Thyroid gland (tissue), 4 donors: ENCODE measurements at regions not wholly inside any gene's neighbourhood (a gene's known extent, or its start where the extent isn't known, plus 50 kb on each side); places are given as distances from the start of the nearest gene placed in this dataset.

Experiments
- DNase-seq, 2 donors: peaks; one replicate each; pipeline ENCODE4 v3.0.0-alpha.2; 2019
- H3K27ac ChIP-seq, 3 donors: fragments of 200-600 bp; sonication (generic); 1 replicate in 2 of 3; 2 replicates in 1 of 3; pipeline ENCODE4 v1.5.1; 2016 to 2019; ENCODE audit warnings: mild to moderate bottlenecking in 1 of 3, moderate library complexity in 1 of 3
- H3K27me3 ChIP-seq: fragments of 200-600 bp; sonication (generic); one replicate; pipeline ENCODE4 v1.5.1; 2019
- H3K36me3 ChIP-seq, 2 donors: fragments of 200-600 bp; sonication (generic); one replicate each; pipeline ENCODE4 v1.5.1; 2016 to 2019
- H3K4me1 ChIP-seq, 2 donors: fragments of 200-600 bp; sonication (generic); one replicate each; pipeline ENCODE4 v1.5.1; 2017 to 2019
- H3K4me3 ChIP-seq, 3 donors: fragments of 200-600 bp; sonication (generic); replicated peaks in 1 of 3; 1 replicate in 2 of 3; 2 replicates in 1 of 3; pipeline ENCODE4 v1.5.1; 2016; ENCODE audit warnings: mild to moderate bottlenecking in 1 of 3
- H3K9me3 ChIP-seq: fragments of 200-600 bp; sonication (generic); one replicate; pipeline ENCODE4 v1.5.1; 2017
- CTCF ChIP-seq, 6 experiments: fragments of 200-600 bp in 3 of 6; fragments of 450-650 bp in 3 of 6; sonication (generic) in 3 of 6; IDR thresholded peaks; one replicate each; pipeline ENCODE4 v1.5.1; 2016 to 2019; ENCODE audit warnings: antibody characterized with exemption in 6 of 6, mild to moderate bottlenecking in 2 of 6, inconsistent platforms in 1 of 6, moderate library complexity in 1 of 6
- POLR2A ChIP-seq, 2 donors: fragments of 450-650 bp; IDR thresholded peaks; one replicate each; pipeline ENCODE4 v1.6.1; 2017; ENCODE audit warnings: antibody characterized with exemption in 2 of 2, mild to moderate bottlenecking in 2 of 2, moderate library complexity in 1 of 2
- WGBS, 2 donors: methylation state at CpG; one replicate each; pipeline ENCODE4 v1.1.5; 2017; 5-methylcytosine and 5-hydroxymethylcytosine counted together
- intact Hi-C: fragments of 100-400 bp; cut with DNase I; formaldehyde crosslinking; loops from one replicate; pipeline ENCODE4 v1.15.1; 2023

DNA sequence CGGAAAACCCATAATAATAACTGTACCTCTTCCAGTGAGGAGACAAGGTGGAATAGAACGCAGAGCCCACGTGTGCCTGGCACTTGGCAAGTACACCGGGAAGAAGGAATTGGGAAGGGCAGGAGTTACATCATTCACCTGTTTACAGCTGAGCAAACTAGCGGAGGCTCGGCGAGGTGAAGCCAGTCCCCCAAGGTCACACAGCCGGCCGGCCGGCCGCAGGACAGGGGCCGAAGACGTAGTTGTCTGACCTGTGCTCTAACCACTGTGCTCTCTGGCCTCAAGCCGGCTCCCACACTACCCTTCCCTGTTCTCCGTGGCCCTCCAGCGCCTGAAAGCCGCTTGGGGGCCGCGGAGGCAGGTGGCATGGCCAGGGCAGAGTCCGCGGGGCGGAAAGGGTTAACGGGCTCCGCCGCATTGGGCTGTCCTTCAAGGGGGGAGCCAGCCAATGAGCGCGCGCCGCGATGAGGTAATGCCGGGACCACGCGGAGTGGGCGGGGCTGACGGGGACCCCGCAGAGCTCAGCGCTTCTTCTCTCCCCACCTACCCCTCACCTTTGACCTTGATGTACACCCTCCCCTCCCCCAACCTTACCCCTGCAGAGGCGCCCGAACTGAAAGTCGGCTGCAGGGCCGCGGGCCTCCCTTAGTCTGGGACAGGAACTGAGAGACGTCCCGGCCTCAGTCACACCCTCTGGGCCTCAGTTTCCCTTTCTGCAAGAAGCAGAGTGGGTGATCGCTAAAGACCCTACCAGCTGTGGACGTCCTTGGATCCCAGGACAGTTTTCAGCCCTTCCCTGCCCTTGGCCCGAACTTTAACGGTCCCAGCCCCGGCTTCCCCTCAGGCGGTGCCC is 125.1 kb downstream of the C9orf50 start:
- WGBS, 2 donors = 11 to 15% methylated on average over 18 to 21 of the region's 50 CpGs
- Histone ChIP-seq H3K4me3 (peak overlapping the region; percentile 4 to 43 (median 37)), H3K9me3 (no peaks in the 10 kb centered on the region), H3K27me3 (no peaks in the 10 kb centered on the region), H3K36me3 (no peaks in the 10 kb centered on the region), H3K4me1 (peaks cover 53 to 82% of the 10 kb centered on the region in 2 donors), H3K27ac (peak overlapping the region; percentile 90 to 100 (median 97))
- peak; percentile 91 to 93 for DNase-seq
- TF ChIP-seq POLR2A (IDR thresholded peaks at IDR 0.05) = peak; percentile 22 to 69
- no peak for TF ChIP-seq CTCF (IDR thresholded peaks at IDR 0.05)
- intact Hi-C loops = no loop called here

DNA sequence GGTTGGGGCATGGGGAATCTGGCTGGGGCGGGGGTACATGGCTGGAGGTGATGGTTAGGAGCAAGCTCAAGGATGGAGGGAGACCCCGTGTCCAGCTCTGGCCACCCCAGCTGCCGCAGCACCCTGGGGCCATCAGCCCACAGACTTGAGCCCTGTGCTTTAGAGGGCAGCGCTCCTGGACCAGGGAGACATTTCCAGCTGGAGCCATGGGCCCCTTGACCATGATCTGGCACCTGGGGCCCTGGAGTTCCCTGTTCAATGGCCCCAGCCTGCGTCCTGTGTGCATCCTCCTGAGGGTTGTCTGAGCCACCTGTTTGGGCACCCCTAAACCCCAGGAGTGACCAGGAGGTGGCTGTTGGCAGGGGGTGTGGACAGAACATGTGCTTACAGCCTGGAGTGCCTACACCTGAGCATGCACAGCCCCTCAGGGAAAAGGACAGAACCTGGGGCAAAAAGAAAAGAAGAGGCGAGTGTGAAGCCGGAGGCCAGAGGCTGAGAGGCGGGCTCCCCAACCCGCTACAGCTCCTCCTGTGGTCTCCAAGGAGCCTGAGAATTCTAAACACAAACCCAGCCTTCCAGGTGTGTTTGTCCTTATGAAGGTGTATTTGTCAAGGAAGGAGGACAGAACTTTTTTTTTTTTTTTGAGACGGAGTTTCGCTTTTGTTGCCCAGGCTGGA is 126.7 kb downstream of the C9orf50 start:
- no peak overlapping the region for H3K4me3 ChIP-seq
- H3K36me3 ChIP-seq = no peaks in the 10 kb centered on the region
- H3K4me1 ChIP-seq = peaks cover 67 to 87% of the 10 kb centered on the region in 2 donors
- no peaks in the 10 kb centered on the region for H3K27me3 ChIP-seq
- no peaks in the 10 kb centered on the region for H3K9me3 ChIP-seq
- WGBS, 2 donors = 85 to 86% methylated on average over 10 to 11 of the region's 11 CpGs
- intact Hi-C loops = loop anchor here (5.0 kb wide), 2 partner anchors 157 to 322 kb away; no protein-coding TSS in a partner anchor
- peak overlapping the region; percentile 40 to 100 (median 97) for H3K27ac ChIP-seq
- no peak for DNase-seq
- TF ChIP-seq CTCF (IDR thresholded peaks at IDR 0.05) (no peak), POLR2A (IDR thresholded peaks at IDR 0.05) (peak in 1 of 2 donors; percentile 12)

DNA sequence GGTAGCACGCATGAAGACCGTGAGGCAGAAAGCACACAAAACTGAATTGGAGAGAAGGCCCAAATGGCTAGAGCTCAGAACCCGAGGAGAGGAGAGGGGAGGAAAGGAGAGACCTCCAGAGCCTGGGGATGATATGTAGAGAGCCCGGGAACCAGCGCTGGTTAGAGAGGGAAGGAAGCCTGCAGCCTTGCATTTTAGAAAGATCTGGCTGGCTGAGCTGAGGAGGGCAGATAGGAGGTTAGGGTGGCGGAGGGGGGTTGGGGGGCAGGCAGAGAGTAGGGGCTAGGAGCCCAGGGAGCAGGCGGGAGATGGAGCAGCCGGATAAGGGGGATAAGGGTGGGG is 127.2 kb downstream of the C9orf50 start:
- intact Hi-C loops = loop anchor here (2.0 to 5.0 kb wide), 3 partner anchors 111 to 321 kb away; no protein-coding TSS in a partner anchor
- Histone ChIP-seq H3K27ac (peak overlapping the region in 2 of 3 donors; percentile 97 to 100), H3K27me3 (no peaks in the 10 kb centered on the region), H3K9me3 (no peaks in the 10 kb centered on the region), H3K36me3 (no peaks in the 10 kb centered on the region), H3K4me3 (no peak overlapping the region), H3K4me1 (peaks cover 63 to 81% of the 10 kb centered on the region in 2 donors)
- 78 to 85% methylated on average over 8 of the region's 8 CpGs for WGBS, 2 donors
- no peak for TF ChIP-seq CTCF (IDR thresholded peaks at IDR 0.05)
- no peak for TF ChIP-seq POLR2A (IDR thresholded peaks at IDR 0.05)
- DNase-seq = no peak

GRCh38 chr9:129493002-129493705 is 127.7 kb downstream of the C9orf50 start:
- TF ChIP-seq POLR2A (IDR thresholded peaks at IDR 0.05) (no peak), CTCF (IDR thresholded peaks at IDR 0.05) (no peak)
- H3K9me3 ChIP-seq = no peaks in the 10 kb centered on the region
- 91 to 96% methylated on average over 9 of the region's 9 CpGs for WGBS, 2 donors
- H3K27me3 ChIP-seq = no peaks in the 10 kb centered on the region
- DNase-seq = no peak
- no peak overlapping the region for H3K4me3 ChIP-seq
- H3K27ac ChIP-seq = peak overlapping the region in 2 of 3 donors; percentile 100
- intact Hi-C loops = loop anchor here (2.0 to 5.0 kb wide), 3 partner anchors 112 to 321 kb away; no protein-coding TSS in a partner anchor
- H3K4me1 ChIP-seq = peaks cover 58 to 76% of the 10 kb centered on the region in 2 donors
- H3K36me3 ChIP-seq = no peaks in the 10 kb centered on the region
